IMR-90 (cell line): ENCODE measurements at regions not wholly inside any gene's neighbourhood (a gene's known extent, or its start where the extent isn't known, plus 50 kb on each side); places are given as distances from the start of the nearest gene placed in this dataset.

Experiments
- NFE2L2 ChIP-seq: fragments of 150-350 bp; IDR thresholded peaks from 2 replicates; pipeline ENCODE4 v1.6.1; 2016; ENCODE audit warnings: low read depth, mild to moderate bottlenecking, low read length
- POLR2A ChIP-seq: IDR thresholded peaks from 2 replicates; pipeline ENCODE4 v1.6.1; 2012; ENCODE audit warnings: mild to moderate bottlenecking, low read depth, low read length
- RAD21 ChIP-seq: IDR thresholded peaks from 2 replicates; pipeline ENCODE4 v1.6.1; 2012; ENCODE audit warnings: low read length, improper control_type of control experiment
- RFX5 ChIP-seq: IDR thresholded peaks from 2 replicates; pipeline ENCODE4 v1.8.0; 2012; ENCODE audit warnings: low read depth, mild to moderate bottlenecking, low read length, moderate library complexity
- SMC3 ChIP-seq: fragments of 150-350 bp; IDR thresholded peaks from 2 replicates; pipeline ENCODE4 v1.6.1; 2016; ENCODE audit warnings: low read depth, mild to moderate bottlenecking, antibody characterized with exemption, low read length, moderate library complexity
- TF ChIP-seq, protein P1 (sequence below): conservative IDR thresholded peaks from 2 replicates; pipeline ENCODE4 v1.5.1; 2012; ENCODE audit warnings: mild to moderate bottlenecking, low read depth, low read length, improper control_type of control experiment
- TF ChIP-seq, protein P2 (sequence below): fragments of 150-350 bp; IDR thresholded peaks from 2 replicates; pipeline ENCODE4 v1.6.1; 2017; ENCODE audit warnings: mild to moderate bottlenecking, antibody characterized with exemption, low read length, low read depth

DNA sequence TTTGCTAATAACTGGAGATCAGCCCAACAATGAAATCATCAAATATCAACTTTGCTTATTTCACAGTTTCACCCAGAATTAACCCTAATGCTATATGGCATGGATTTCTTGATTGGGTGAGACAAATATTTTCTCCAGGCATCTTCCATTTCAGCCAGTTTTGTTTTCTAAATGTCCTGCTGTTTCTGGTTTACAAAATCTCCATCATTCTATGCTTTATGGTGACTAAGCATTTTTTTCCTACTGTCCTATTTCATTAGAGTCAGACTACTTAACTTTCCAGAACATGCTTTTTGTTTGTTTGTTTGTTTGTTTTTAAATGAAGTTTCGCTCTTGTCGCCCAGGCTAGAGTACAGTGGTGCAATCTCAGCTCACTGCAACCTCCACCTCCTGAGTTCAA lies 59.5 kb upstream of the EXOC2 start:
- TF ChIP-seq RAD21 (no peak), POLR2A (no peak), RFX5 (no peak), SMC3 (no peak), NFE2L2 (peak; percentile 61; the same call in 1 of the 2 replicates)
- TF ChIP-seq, protein P1, sequence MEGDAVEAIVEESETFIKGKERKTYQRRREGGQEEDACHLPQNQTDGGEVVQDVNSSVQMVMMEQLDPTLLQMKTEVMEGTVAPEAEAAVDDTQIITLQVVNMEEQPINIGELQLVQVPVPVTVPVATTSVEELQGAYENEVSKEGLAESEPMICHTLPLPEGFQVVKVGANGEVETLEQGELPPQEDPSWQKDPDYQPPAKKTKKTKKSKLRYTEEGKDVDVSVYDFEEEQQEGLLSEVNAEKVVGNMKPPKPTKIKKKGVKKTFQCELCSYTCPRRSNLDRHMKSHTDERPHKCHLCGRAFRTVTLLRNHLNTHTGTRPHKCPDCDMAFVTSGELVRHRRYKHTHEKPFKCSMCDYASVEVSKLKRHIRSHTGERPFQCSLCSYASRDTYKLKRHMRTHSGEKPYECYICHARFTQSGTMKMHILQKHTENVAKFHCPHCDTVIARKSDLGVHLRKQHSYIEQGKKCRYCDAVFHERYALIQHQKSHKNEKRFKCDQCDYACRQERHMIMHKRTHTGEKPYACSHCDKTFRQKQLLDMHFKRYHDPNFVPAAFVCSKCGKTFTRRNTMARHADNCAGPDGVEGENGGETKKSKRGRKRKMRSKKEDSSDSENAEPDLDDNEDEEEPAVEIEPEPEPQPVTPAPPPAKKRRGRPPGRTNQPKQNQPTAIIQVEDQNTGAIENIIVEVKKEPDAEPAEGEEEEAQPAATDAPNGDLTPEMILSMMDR = no peak
- TF ChIP-seq, protein P2, sequence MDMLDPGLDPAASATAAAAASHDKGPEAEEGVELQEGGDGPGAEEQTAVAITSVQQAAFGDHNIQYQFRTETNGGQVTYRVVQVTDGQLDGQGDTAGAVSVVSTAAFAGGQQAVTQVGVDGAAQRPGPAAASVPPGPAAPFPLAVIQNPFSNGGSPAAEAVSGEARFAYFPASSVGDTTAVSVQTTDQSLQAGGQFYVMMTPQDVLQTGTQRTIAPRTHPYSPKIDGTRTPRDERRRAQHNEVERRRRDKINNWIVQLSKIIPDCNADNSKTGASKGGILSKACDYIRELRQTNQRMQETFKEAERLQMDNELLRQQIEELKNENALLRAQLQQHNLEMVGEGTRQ = no peak
